BLaER1 (cell line): ENCODE measurements at regions not wholly inside any gene's neighbourhood (a gene's known extent, or its start where the extent isn't known, plus 50 kb on each side); places are given as distances from the start of the nearest gene placed in this dataset.
"Not testable (repeated sequence)": the region's sequence is repeated elsewhere in the genome, so short reads cannot be mapped to it uniquely, and the experiment has no call there.

Experiments used
- H3K27ac ChIP-seq: shearing (Covaris generic); formaldehyde crosslinking; 2 replicates; pipeline ENCODE4 v1.8.1; 2022
- H3K27me3 ChIP-seq: shearing (Covaris generic); formaldehyde crosslinking; 2 replicates; pipeline ENCODE4 v1.8.1; 2022
- H3K36me3 ChIP-seq: shearing (Covaris generic); formaldehyde crosslinking; 2 replicates; pipeline ENCODE4 v1.8.1; 2022
- H3K4me1 ChIP-seq: shearing (Covaris generic); formaldehyde crosslinking; 2 replicates; pipeline ENCODE4 v1.8.1; 2022
- H3K4me2 ChIP-seq: shearing (Covaris generic); formaldehyde crosslinking; 2 replicates; pipeline ENCODE4 v1.8.1; 2022
- H3K4me3 ChIP-seq: shearing (Covaris generic); formaldehyde crosslinking; 2 replicates; pipeline ENCODE4 v1.8.1; 2022
- H3K9ac ChIP-seq: shearing (Covaris generic); formaldehyde crosslinking; 2 replicates; pipeline ENCODE4 v1.8.1; 2022
- H3K9me3 ChIP-seq: shearing (Covaris generic); formaldehyde crosslinking; 2 replicates; pipeline ENCODE4 v1.8.1; 2022
- H4K20me1 ChIP-seq: shearing (Covaris generic); formaldehyde crosslinking; 2 replicates; pipeline ENCODE4 v1.8.1; 2022
- Cebpa-rat ChIP-seq: shearing (Covaris generic); IDR thresholded peaks from 2 replicates; pipeline ENCODE4 v1.8.1; 2022

DNA sequence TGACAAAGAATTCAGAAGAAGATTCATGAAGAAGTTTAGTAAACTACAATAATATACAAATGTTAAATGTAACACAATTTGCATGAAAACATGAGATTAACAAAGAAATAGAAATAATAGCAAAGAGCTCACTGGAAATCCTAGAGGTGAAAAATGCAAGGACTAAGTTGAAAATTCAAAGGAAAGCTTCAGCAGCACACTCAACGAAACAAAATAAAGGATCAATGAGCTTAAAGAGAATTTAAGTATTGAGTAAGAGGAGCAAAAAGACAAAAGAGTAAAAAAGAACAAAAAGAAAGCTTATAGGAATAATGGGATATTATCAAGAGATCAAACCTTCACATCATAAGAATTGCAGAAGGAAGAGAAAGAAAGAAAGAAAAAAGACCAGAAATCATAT lies 583.8 kb upstream of the NECTIN3 start:
- no peak overlapping the region for H3K4me3 ChIP-seq
- no peaks in the 10 kb centered on the region for H3K4me1 ChIP-seq
- peaks cover 19% of the 10 kb centered on the region for H3K9me3 ChIP-seq
- no peak overlapping the region for H3K4me2 ChIP-seq
- H4K20me1 ChIP-seq: no peaks in the 10 kb centered on the region
- no peaks in the 10 kb centered on the region for H3K36me3 ChIP-seq
- H3K27me3 ChIP-seq: no peaks in the 10 kb centered on the region
- H3K27ac ChIP-seq: no peak overlapping the region
- H3K9ac ChIP-seq: no peak overlapping the region
- no peak for TF ChIP-seq Cebpa-rat

- Histone ChIP-seq H4K20me1 (no peaks in the 10 kb centered on the region), H3K4me3 (no peak overlapping the region), H3K4me1 (no peaks in the 10 kb centered on the region), H3K27ac (no peak overlapping the region), H3K9me3 (peaks cover 19% of the 10 kb centered on the region), H3K4me2 (no peak overlapping the region), H3K36me3 (no peaks in the 10 kb centered on the region), H3K9ac (no peak overlapping the region), H3K27me3 (no peaks in the 10 kb centered on the region)
- TF ChIP-seq Cebpa-rat: no peak
Measured at GRCh38 chr3:110491413-110491812, 580.2 kb upstream of the NECTIN3 start.

DNA sequence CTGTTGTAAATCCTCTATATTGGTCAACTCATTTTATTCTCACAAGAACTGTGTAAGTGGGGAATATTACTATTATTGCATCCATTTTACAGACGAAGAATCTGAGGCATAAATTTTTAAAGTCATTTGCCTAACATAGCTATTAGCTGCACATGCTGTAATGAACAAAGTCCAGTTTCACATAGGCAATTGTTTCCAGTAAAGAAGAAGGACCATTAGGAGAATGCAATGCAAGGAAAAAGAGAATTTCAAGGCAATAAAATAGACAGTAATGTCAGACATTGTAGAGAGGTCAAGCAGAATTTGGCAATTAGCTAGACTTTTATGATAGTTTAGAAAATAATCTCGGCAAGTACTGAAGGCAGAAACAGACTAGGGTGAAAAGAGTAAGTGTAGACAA lies 578.7 kb upstream of the NECTIN3 start:
- H3K9ac ChIP-seq: no peak overlapping the region
- H3K9me3 ChIP-seq: peaks cover 6% of the 10 kb centered on the region; the same call in 1 of the 2 replicates
- H4K20me1 ChIP-seq: no peaks in the 10 kb centered on the region
- no peaks in the 10 kb centered on the region for H3K36me3 ChIP-seq
- H3K4me1 ChIP-seq: no peaks in the 10 kb centered on the region
- no peak for TF ChIP-seq Cebpa-rat
- H3K4me3 ChIP-seq: no peak overlapping the region
- no peak overlapping the region for H3K4me2 ChIP-seq
- no peaks in the 10 kb centered on the region for H3K27me3 ChIP-seq
- H3K27ac ChIP-seq: no peak overlapping the region

DNA sequence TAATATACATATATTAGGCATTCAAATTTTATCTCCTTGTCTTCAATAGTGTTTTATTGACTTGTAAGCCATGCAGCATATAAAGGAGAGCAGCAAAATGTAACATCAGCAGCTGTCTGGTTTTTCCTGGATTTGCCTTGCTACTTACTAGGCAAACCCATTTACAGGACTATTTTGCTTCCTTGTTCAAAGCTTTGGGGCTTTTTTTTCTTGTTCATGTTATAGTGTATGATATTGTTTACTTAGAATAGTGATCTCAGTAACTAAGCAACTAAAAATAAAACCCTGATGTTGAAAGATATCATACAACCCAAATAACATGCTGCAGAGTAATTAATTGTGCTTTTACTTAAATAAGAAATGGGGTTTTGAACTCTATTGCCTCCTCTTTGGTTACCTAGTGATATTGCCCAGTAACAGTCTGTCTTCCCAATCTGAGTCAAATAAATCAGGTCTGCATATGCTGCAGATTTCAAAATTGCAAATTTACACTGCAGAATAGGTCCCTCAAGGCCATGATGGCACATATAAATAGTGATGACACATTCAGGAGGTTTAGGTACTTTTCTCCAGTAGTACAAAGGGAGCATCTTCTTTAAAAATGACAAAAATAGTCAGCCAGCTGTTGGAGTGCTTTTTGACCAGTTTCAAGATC lies 578.1 kb upstream of the NECTIN3 start:
- Histone ChIP-seq H3K4me2 (no peak overlapping the region), H4K20me1 (no peaks in the 10 kb centered on the region), H3K36me3 (no peaks in the 10 kb centered on the region), H3K27ac (no peak overlapping the region), H3K9me3 (no peaks in the 10 kb centered on the region), H3K4me3 (no peak overlapping the region), H3K9ac (no peak overlapping the region), H3K4me1 (no peaks in the 10 kb centered on the region), H3K27me3 (no peaks in the 10 kb centered on the region)
- TF ChIP-seq Cebpa-rat: no peak

- Histone ChIP-seq H3K4me3 (no peak overlapping the region), H3K4me2 (no peak overlapping the region), H3K4me1 (no peaks in the 10 kb centered on the region), H3K9ac (no peak overlapping the region), H3K36me3 (no peaks in the 10 kb centered on the region), H3K27me3 (no peaks in the 10 kb centered on the region), H3K27ac (no peak overlapping the region), H4K20me1 (no peaks in the 10 kb centered on the region), H3K9me3 (no peaks in the 10 kb centered on the region)
- TF ChIP-seq Cebpa-rat: no peak
Measured at GRCh38 chr3:110494093-110494490, 577.5 kb upstream of the NECTIN3 start.

DNA sequence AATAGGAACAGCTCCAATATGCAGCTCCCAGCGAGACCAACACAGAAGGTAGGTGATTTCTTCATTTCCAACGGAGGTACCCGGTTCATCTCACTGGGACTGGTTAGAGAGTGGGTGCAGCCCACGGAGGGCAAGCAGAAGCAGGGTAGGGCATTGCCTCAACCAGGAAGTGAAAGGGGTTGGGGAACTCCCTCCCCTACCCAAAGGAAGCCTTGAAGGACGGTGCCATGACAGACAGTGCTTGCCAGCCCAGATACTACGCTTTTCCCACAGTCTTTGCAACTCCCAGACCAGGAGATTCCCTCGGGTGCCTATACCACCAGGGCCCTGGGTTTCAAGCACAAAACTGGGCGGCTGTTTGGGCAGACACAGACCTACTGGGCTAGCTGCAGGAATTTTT lies 576.9 kb upstream of the NECTIN3 start:
- Histone ChIP-seq H3K9me3 (no peaks in the 10 kb centered on the region), H3K4me3 (no peak overlapping the region), H4K20me1 (no peaks in the 10 kb centered on the region), H3K36me3 (no peaks in the 10 kb centered on the region), H3K27me3 (no peaks in the 10 kb centered on the region), H3K9ac (no peak overlapping the region), H3K4me1 (no peaks in the 10 kb centered on the region), H3K27ac (no peak overlapping the region), H3K4me2 (no peak overlapping the region)
- no peak for TF ChIP-seq Cebpa-rat

DNA sequence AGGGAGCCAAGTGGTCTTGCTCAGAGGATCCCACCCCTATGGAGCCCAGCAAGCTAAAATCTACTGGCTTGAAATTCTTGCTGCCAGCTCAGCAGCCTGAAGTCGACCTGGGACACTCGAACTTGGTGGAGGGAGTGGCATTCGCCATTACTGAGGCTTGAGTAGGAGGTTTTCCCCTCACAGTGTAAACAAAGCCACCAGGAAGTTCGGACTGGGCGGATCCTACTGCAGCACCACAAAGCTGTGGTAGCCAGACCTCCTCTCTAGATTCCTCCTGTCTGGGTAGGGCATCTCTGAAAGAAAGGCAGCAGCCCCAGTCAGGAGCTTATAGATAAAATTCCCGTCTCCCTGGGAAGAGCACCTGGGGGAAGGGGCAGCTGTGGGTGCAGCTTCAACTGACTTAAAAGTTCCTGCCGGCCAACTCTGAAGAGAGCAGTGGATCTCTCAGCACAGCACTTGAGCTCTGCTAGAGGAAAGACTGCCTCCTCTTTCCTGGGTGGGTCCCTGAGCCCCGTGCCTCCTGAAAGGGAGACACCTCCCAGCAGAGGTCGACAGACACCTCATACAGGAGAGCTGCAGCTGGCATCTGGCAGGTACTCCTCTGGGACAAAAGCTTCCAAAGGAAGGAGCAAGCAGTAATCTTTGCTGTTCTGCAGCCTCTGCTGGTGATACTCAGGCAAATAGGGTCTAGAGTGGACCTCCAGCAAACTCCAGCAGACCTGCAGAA lies 576.3 kb upstream of the NECTIN3 start:
- H3K4me2 ChIP-seq: no peak overlapping the region
- no peaks in the 10 kb centered on the region for H3K9me3 ChIP-seq
- no peak overlapping the region for H3K9ac ChIP-seq
- H3K27me3 ChIP-seq: no peaks in the 10 kb centered on the region
- no peak overlapping the region for H3K27ac ChIP-seq
- no peaks in the 10 kb centered on the region for H4K20me1 ChIP-seq
- no peak for TF ChIP-seq Cebpa-rat
- H3K4me1 ChIP-seq: no peaks in the 10 kb centered on the region
- no peaks in the 10 kb centered on the region for H3K36me3 ChIP-seq
- no peak overlapping the region for H3K4me3 ChIP-seq

DNA sequence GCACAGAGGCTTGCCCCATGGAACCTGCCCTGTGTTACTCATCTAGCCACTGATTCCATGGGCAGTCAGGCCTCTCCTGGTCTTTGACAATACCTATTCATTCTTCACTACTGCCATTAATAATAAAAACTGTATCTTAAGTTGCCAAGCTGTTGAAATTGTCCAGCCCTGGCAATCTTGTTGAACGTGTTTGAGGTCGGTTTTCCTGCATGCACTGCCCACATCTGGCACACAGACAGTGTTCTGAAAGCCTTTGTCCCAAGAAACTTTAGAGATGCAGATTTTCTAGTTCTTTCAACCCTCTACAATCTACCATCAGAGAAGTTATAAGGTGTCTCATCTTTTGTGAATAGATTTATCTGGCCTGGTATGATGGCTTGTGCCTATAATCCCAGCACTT lies 567.2 kb upstream of the NECTIN3 start:
- H3K27me3 ChIP-seq: no peaks in the 10 kb centered on the region
- no peak for TF ChIP-seq Cebpa-rat
- no peak overlapping the region for H3K9ac ChIP-seq
- no peak overlapping the region for H3K4me2 ChIP-seq
- no peaks in the 10 kb centered on the region for H4K20me1 ChIP-seq
- no peak overlapping the region for H3K4me3 ChIP-seq
- no peak overlapping the region for H3K27ac ChIP-seq
- no peaks in the 10 kb centered on the region for H3K9me3 ChIP-seq
- H3K36me3 ChIP-seq: no peaks in the 10 kb centered on the region
- H3K4me1 ChIP-seq: no peaks in the 10 kb centered on the region

DNA sequence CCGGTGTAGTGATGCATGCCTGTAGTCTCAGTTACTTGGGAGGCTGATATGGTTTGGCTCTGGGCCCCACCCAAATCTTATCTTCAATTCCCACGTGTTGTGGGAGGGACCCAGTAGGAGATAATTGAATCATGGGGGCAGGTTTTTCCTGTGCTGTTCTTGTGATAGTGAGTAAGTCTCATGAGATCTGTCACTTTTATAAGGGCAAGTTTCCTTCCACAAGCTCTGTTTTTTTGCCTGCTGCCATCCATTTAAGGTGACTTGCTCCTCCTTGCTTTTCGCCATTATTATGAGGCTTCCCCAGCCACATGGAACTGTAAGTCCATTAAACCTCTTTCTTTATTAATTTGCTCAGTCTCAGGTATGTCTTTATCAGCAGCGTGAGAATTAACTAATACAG lies 566.7 kb upstream of the NECTIN3 start:
- Histone ChIP-seq H3K4me3 (no peak overlapping the region), H3K27ac (no peak overlapping the region), H3K9me3 (no peaks in the 10 kb centered on the region), H4K20me1 (no peaks in the 10 kb centered on the region), H3K4me2 (no peak overlapping the region), H3K4me1 (no peaks in the 10 kb centered on the region), H3K36me3 (no peaks in the 10 kb centered on the region), H3K27me3 (no peaks in the 10 kb centered on the region), H3K9ac (no peak overlapping the region)
- TF ChIP-seq Cebpa-rat: no peak

- H3K9ac ChIP-seq: no peak overlapping the region
- no peak overlapping the region for H3K27ac ChIP-seq
- no peaks in the 10 kb centered on the region for H3K9me3 ChIP-seq
Measured at GRCh38 chr3:110506890-110507289, 564.7 kb upstream of the NECTIN3 start.

GRCh38 chr3:110507570-110507969 lies 564.0 kb upstream of the NECTIN3 start:
- H3K9me3 ChIP-seq, H3K4me2 ChIP-seq, H3K4me1 ChIP-seq, H3K4me3 ChIP-seq, H3K9ac ChIP-seq, H3K27me3 ChIP-seq, H4K20me1 ChIP-seq, H3K36me3 ChIP-seq, H3K27ac ChIP-seq: not testable (repeated sequence)

More at GRCh38 chr3:110506890-110507289, 564.7 kb upstream of the NECTIN3 start:
- Histone ChIP-seq H3K27me3 (no peaks in the 10 kb centered on the region), H4K20me1 (no peaks in the 10 kb centered on the region), H3K36me3 (no peaks in the 10 kb centered on the region), H3K4me2 (no peak overlapping the region), H3K4me1 (no peaks in the 10 kb centered on the region), H3K4me3 (no peak overlapping the region)
- TF ChIP-seq Cebpa-rat: no peak
